GM12874 (cell line): ENCODE measurements at regions not wholly inside any gene's neighbourhood (a gene's known extent, or its start where the extent isn't known, plus 50 kb on each side); places are given as distances from the start of the nearest gene placed in this dataset.

ENCODE experiments used
- CTCF ChIP-seq: IDR thresholded peaks from 2 replicates; pipeline ENCODE4 v1.5.1; 2011; ENCODE audit warnings: low read depth, mild to moderate bottlenecking, control low read depth, low read length, moderate library complexity; ENCODE audit not compliant: insufficient read depth

- no peak for TF ChIP-seq CTCF
Measured at GRCh38 chr2:175811971-175812370, 190.1 kb downstream of the LNPK start.

- no peak for TF ChIP-seq CTCF
Measured at GRCh38 chr2:175808858-175809257, 193.2 kb downstream of the LNPK start.

- TF ChIP-seq CTCF = no peak
Measured at GRCh38 chr2:175808078-175808477, 194.0 kb downstream of the LNPK start.

GRCh38 chr2:175807031-175807873, 194.8 kb downstream of the LNPK start:
- no peak for TF ChIP-seq CTCF

- no peak for TF ChIP-seq CTCF
Measured at GRCh38 chr2:175806570-175806969, 195.5 kb downstream of the LNPK start.

- no peak for TF ChIP-seq CTCF
Measured at GRCh38 chr2:175806125-175806490, 196.0 kb downstream of the LNPK start.

GRCh38 chr2:175805442-175806124, 196.5 kb downstream of the LNPK start:
- TF ChIP-seq CTCF = no peak
